Fibroblast of mammary gland (primary cell): ENCODE measurements at regions not wholly inside any gene's neighbourhood (a gene's known extent, or its start where the extent isn't known, plus 50 kb on each side); places are given as distances from the start of the nearest gene placed in this dataset.
A peak's percentile ranks its signal among the peaks of the same experiment; 100 is the strongest.

Experiments
- DNase-seq: peaks from one replicate; pipeline ENCODE4 v3.0.0-alpha.2; 2010; ENCODE audit warnings: low read depth
- H3K4me3 ChIP-seq: 2 replicates; pipeline ENCODE4 v1.5.1; 2011; ENCODE audit warnings: low read depth, mild to moderate bottlenecking, low read length, moderate library complexity; ENCODE audit not compliant: control insufficient read depth
- TF ChIP-seq, protein P1 (sequence below): conservative IDR thresholded peaks from 2 replicates; pipeline ENCODE4 v1.5.1; 2011; ENCODE audit warnings: low read depth, low read length, inconsistent platforms; ENCODE audit not compliant: control insufficient read depth, insufficient read depth

DNA sequence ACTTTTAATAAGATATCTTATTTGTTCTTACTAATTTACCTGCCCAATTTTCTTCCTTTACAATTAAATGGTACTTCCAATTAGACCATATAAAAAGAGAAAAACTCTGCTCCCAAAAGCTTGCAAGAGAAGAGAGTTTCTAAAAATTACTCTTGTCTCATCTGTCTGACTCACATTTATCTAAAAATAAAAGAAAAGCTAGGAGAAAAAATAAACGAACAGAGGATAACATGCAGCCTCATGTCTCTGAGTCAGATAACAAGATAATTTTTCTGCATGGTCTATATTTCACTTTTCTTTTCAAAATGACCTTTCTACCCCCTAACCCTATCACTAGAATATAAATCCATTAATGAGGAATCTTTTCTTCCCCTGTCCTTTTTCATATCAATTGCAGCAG is 127.2 kb upstream of the TCF21 start:
- peak; percentile 75 for DNase-seq
- TF ChIP-seq, protein P1, sequence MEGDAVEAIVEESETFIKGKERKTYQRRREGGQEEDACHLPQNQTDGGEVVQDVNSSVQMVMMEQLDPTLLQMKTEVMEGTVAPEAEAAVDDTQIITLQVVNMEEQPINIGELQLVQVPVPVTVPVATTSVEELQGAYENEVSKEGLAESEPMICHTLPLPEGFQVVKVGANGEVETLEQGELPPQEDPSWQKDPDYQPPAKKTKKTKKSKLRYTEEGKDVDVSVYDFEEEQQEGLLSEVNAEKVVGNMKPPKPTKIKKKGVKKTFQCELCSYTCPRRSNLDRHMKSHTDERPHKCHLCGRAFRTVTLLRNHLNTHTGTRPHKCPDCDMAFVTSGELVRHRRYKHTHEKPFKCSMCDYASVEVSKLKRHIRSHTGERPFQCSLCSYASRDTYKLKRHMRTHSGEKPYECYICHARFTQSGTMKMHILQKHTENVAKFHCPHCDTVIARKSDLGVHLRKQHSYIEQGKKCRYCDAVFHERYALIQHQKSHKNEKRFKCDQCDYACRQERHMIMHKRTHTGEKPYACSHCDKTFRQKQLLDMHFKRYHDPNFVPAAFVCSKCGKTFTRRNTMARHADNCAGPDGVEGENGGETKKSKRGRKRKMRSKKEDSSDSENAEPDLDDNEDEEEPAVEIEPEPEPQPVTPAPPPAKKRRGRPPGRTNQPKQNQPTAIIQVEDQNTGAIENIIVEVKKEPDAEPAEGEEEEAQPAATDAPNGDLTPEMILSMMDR: no peak
- H3K4me3 ChIP-seq: no peak overlapping the region

DNA sequence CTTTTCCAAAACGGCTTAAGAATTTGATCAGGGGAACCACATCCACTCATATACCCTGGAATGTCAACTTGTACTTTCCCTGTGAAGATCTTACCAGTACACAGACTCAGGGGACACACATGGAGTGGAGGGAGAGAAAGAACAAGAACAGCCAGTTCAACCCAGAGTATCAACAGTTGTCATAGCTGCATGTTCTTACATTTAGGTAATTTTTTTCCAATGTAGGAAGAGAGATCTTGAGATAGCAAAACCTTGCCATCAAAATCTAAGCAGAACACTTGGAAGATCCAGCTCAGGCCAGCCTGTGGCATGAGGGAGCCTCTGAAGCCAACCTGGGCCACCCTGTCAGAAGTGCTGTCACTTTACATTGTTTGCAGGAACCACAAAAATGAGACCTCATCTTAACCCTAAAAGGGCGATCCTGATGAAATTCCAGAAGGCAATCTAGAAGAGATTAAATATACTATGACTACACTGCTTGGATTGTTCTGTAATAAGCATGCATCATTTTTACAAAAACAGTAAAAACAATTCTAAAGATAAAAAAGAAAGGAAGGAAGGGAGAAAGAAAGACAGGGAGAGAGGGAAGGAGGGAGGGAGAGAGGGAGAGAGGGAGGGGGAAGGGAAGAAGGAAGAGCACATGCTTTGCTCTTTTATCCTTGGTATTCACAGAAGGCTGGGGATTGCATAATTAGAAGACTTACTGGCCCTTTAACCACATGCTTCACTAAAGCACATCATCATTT is 124.7 kb upstream of the TCF21 start:
- TF ChIP-seq, protein P1: no peak
- no peak overlapping the region for H3K4me3 ChIP-seq
- peak; percentile 89 for DNase-seq

- no peak for DNase-seq
- TF ChIP-seq, protein P1: no peak
- H3K4me3 ChIP-seq: no peak overlapping the region
Measured at GRCh38 chr6:133764754-133765208, 124.1 kb upstream of the TCF21 start.

- H3K4me3 ChIP-seq: no peak overlapping the region
- DNase-seq: peak; percentile 74
- TF ChIP-seq, protein P1: no peak
Measured at GRCh38 chr6:133767357-133767970, 121.4 kb upstream of the TCF21 start.

DNA sequence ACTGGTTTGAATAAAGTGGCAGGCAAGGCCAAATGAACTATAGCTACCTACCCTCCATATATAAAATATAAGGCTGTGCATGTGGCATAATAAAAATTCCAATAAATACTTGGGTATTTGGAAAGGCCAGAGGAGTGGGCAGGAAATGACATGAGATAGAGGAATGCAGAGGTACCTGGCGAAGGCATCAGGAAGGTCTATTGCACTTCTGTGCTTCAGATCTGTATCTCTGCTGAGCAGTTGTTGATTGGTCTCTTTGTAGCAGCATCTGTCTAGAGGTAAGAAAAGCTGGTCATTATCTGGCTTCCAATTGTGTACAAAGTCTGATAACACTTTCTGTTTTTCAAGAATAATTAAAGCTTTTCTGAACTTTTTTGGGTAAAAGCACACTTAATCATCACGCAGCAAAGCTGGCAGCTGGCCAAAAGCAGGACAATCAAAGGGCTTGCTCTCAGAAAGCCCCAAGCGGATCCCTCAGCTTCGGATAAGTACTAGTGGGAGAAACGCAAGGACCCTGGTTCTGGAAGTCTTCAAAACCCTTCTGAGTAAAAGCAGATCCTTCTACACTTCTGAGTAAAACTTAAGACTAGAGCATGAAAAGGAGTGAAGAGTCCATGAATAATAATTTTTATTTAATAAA is 120.1 kb upstream of the TCF21 start:
- no peak overlapping the region for H3K4me3 ChIP-seq
- TF ChIP-seq, protein P1: no peak
- DNase-seq: no peak

GRCh38 chr6:133769463-133769862 is 119.5 kb upstream of the TCF21 start:
- TF ChIP-seq, protein P1: no peak
- peak; percentile 41 for DNase-seq
- H3K4me3 ChIP-seq: no peak overlapping the region
